Keratinocyte (primary cell): ENCODE measurements at regions not wholly inside any gene's neighbourhood (a gene's known extent, or its start where the extent isn't known, plus 50 kb on each side); places are given as distances from the start of the nearest gene placed in this dataset.
"Not testable (repeated sequence)": the region's sequence is repeated elsewhere in the genome, so short reads cannot be mapped to it uniquely, and the experiment has no call there.

Experiments used
- CTCF ChIP-seq, 3 experiments: IDR thresholded peaks in 1 of 3; conservative IDR thresholded peaks in 1 of 3; optimal IDR thresholded peaks in 1 of 3; 2 replicates in 2 of 3; 3 replicates in 1 of 3; pipeline versions ENCODE3 to v1.5.1; 2011; ENCODE audit warnings: low read length in 3 of 3, mild to moderate bottlenecking in 3 of 3, moderate library complexity in 2 of 3, control low read depth in 1 of 3, inconsistent platforms in 1 of 3; ENCODE audit not compliant: insufficient read depth in 2 of 3; ENCODE audit errors: extremely low read depth in 1 of 3
- EZH2 ChIP-seq: IDR thresholded peaks from one replicate; pipeline ENCODE4 v1.6.1; 2012; ENCODE audit warnings: inconsistent platforms, mild to moderate bottlenecking, low read length, moderate library complexity

GRCh38 chr7:55715247-55715867 lies 143.1 kb upstream of the VOPP1 start:
- TF ChIP-seq CTCF (optimal IDR thresholded peaks at IDR 0.05 in 1 of 3, IDR thresholded peaks at IDR 0.05 in 1 of 3, conservative IDR thresholded peaks at IDR 0.05 in 1 of 3; ENCODE audit: extremely low read depth in 1 of 3, insufficient read depth in 2 of 3, low read length in 3 of 3); EZH2: not testable (repeated sequence)
